IMR-90 (cell line): ENCODE measurements at regions not wholly inside any gene's neighbourhood (a gene's known extent, or its start where the extent isn't known, plus 50 kb on each side); places are given as distances from the start of the nearest gene placed in this dataset.

Experiments used
- ATAC-seq: fragments of 200-7000 bp; cut with Tn5 transposase; 2 replicates; pipeline ENCODE4 v1.9.1; 2020; ENCODE audit warnings: low read depth, mild to moderate bottlenecking, moderate library complexity
- BruUV-seq: library from RNA; stranded (reverse); fragments of 400-500 nt; replicated peaks from 2 replicates; lab custom pipeline; 2021; lab: Mats Ljungman, UMichigan
- CTCF ChIA-PET: fragments of 300-600 bp; formaldehyde crosslinking; extraction: SDS; loops from one replicate; lab custom pipeline; 2021; ENCODE audit warnings: antibody characterized with exemption; lab: Yijun Ruan, JAX
- POLR2A ChIA-PET: fragments of 300-600 bp; sonication (Branson Sonifier 250); formaldehyde crosslinking; loops from one replicate; lab custom pipeline; 2022; ENCODE audit warnings: antibody characterized with exemption; ENCODE audit not compliant: unreplicated experiment; lab: Charles Lee
- DNase-seq: peaks from one replicate; pipeline ENCODE4 v3.0.0; 2013
- H2AFZ ChIP-seq: replicated peaks from 2 replicates; pipeline ENCODE3; 2013; ENCODE audit warnings: low read length, mild to moderate bottlenecking; ENCODE audit not compliant: poor library complexity
- H2AK5ac ChIP-seq: 2 replicates; pipeline ENCODE4 v1.6.1; 2013; ENCODE audit warnings: low read depth, low read length, inconsistent platforms
- H2AK9ac ChIP-seq: replicated peaks from 2 replicates; pipeline ENCODE3; 2013; ENCODE audit warnings: mild to moderate bottlenecking, low read depth, low read length, moderate library complexity; ENCODE audit not compliant: poor library complexity
- H2BK120ac ChIP-seq: 2 replicates; pipeline ENCODE4 v1.6.1; 2013; ENCODE audit warnings: low read depth, low read length, inconsistent platforms
- H2BK15ac ChIP-seq: 3 replicates; pipeline ENCODE4 v1.6.1; 2013; ENCODE audit warnings: low read depth, low read length, inconsistent platforms
- H2BK20ac ChIP-seq: 2 replicates; pipeline ENCODE4 v1.6.1; 2013; ENCODE audit warnings: low read depth, mild to moderate bottlenecking, inconsistent platforms, low read length, moderate library complexity
- H2BK5ac ChIP-seq: 2 replicates; pipeline ENCODE4 v1.6.1; 2013; ENCODE audit warnings: mild to moderate bottlenecking, low read depth, low read length, inconsistent platforms; ENCODE audit not compliant: poor library complexity, severe bottlenecking
- H3K14ac ChIP-seq: replicated peaks from 2 replicates; pipeline ENCODE4 v1.6.1; 2013; ENCODE audit warnings: low read depth, low read length, inconsistent platforms
- H3K18ac ChIP-seq: 2 replicates; pipeline ENCODE4 v1.6.1; 2013; ENCODE audit warnings: low read depth, low read length, control low read depth
- H3K23ac ChIP-seq: 2 replicates; pipeline ENCODE4 v1.6.1; 2013; ENCODE audit warnings: low read depth, low read length, inconsistent platforms
- H3K27ac ChIP-seq: 2 replicates; pipeline ENCODE4 v1.5.1; 2013; ENCODE audit warnings: mild to moderate bottlenecking, control low read depth, low read length; ENCODE audit not compliant: insufficient read depth
- H3K27me3 ChIP-seq: 2 replicates; pipeline ENCODE4 v1.6.1; 2013; ENCODE audit warnings: low read length; ENCODE audit not compliant: control insufficient read depth, insufficient read depth
- H3K36me3 ChIP-seq: 2 replicates; pipeline ENCODE4 v1.6.1; 2013; ENCODE audit warnings: low read length, mixed read lengths; ENCODE audit not compliant: control insufficient read depth, insufficient read depth
- H3K4ac ChIP-seq: 2 replicates; pipeline ENCODE4 v1.6.1; 2013; ENCODE audit warnings: low read depth, low read length, inconsistent platforms
- H3K4me1 ChIP-seq: 2 replicates; pipeline ENCODE4 v1.6.1; 2013; ENCODE audit warnings: low read length, mixed read lengths; ENCODE audit not compliant: control insufficient read depth, insufficient read depth
- H3K4me2 ChIP-seq: 2 replicates; pipeline ENCODE4 v1.6.1; 2013; ENCODE audit warnings: low read depth, mild to moderate bottlenecking, control low read depth, low read length, moderate library complexity
- H3K4me3 ChIP-seq: 2 replicates; pipeline ENCODE4 v1.5.1; 2013; ENCODE audit warnings: low read depth, mild to moderate bottlenecking, control low read depth, low read length, moderate library complexity; ENCODE audit not compliant: insufficient read depth
- H3K56ac ChIP-seq: 2 replicates; pipeline ENCODE4 v1.6.1; 2013; ENCODE audit warnings: low read length, inconsistent platforms; ENCODE audit not compliant: insufficient read depth; ENCODE audit errors: extremely low read depth
- H3K79me1 ChIP-seq, 2 experiments: 2 replicates each; pipeline ENCODE4 v1.6.1; 2013; ENCODE audit warnings: low read length in 2 of 2, inconsistent platforms in 1 of 2, low read depth in 1 of 2
- H3K9ac ChIP-seq: 2 replicates; pipeline ENCODE4 v1.6.1; 2013; ENCODE audit warnings: low read depth, low read length, control low read depth
- H3K9me1 ChIP-seq: 2 replicates; pipeline ENCODE4 v1.6.1; 2013; ENCODE audit warnings: low read length, inconsistent platforms; ENCODE audit not compliant: insufficient read depth
- H3K9me3 ChIP-seq: 2 replicates; pipeline ENCODE4 v1.6.1; 2013; ENCODE audit warnings: low read length; ENCODE audit not compliant: control insufficient read depth, insufficient read depth
- H4K20me1 ChIP-seq: 2 replicates; pipeline ENCODE4 v1.6.1; 2013; ENCODE audit warnings: low read length, inconsistent platforms; ENCODE audit not compliant: insufficient read depth
- H4K5ac ChIP-seq: 2 replicates; pipeline ENCODE4 v1.6.1; 2013; ENCODE audit warnings: mild to moderate bottlenecking, low read depth, low read length, control low read depth
- H4K8ac ChIP-seq, 2 experiments: 2 replicates each; pipeline ENCODE4 v1.6.1; 2013; ENCODE audit warnings: low read depth in 2 of 2, low read length in 2 of 2, control low read depth in 1 of 2, inconsistent platforms in 1 of 2
- H4K91ac ChIP-seq: 2 replicates; pipeline ENCODE4 v1.6.1; 2013; ENCODE audit warnings: low read depth, low read length, inconsistent platforms; ENCODE audit not compliant: insufficient read depth
- BHLHE40 ChIP-seq: fragments of 150-350 bp; IDR thresholded peaks from 2 replicates; pipeline ENCODE4 v1.6.1; 2016; ENCODE audit warnings: mild to moderate bottlenecking, low read depth, low read length
- CEBPB ChIP-seq: IDR thresholded peaks from 2 replicates; pipeline ENCODE4 v1.6.1; 2012; ENCODE audit warnings: low read depth, low read length, improper control_type of control experiment
- CHD1 ChIP-seq: IDR thresholded peaks from 2 replicates; pipeline ENCODE4 v1.6.1; 2012; ENCODE audit warnings: low read depth, low read length, improper control_type of control experiment
- CTCF ChIP-seq: conservative IDR thresholded peaks from 2 replicates; pipeline ENCODE4 v1.5.1; 2012; ENCODE audit warnings: mild to moderate bottlenecking, low read depth, low read length, improper control_type of control experiment
- ELK1 ChIP-seq: fragments of 150-350 bp; IDR thresholded peaks from 2 replicates; pipeline ENCODE4 v1.6.1; 2016; ENCODE audit warnings: low read depth, mild to moderate bottlenecking, low read length, moderate library complexity, borderline replicate concordance
- FOS ChIP-seq: fragments of 150-350 bp; IDR thresholded peaks from 2 replicates; pipeline ENCODE4 v1.6.1; 2016; ENCODE audit warnings: low read depth, low read length
- MAFK ChIP-seq: IDR thresholded peaks from 2 replicates; pipeline ENCODE4 v1.6.1; 2012; ENCODE audit warnings: low read depth, low read length, improper control_type of control experiment
- MAZ ChIP-seq: IDR thresholded peaks from 2 replicates; pipeline ENCODE4 v1.6.1; 2012; ENCODE audit warnings: low read depth, mild to moderate bottlenecking, low read length, improper control_type of control experiment, moderate library complexity, borderline replicate concordance
- MXI1 ChIP-seq: IDR thresholded peaks from 2 replicates; pipeline ENCODE4 v1.6.1; 2012; ENCODE audit warnings: low read depth, mild to moderate bottlenecking, low read length, moderate library complexity, borderline replicate concordance
- POLR2A ChIP-seq: IDR thresholded peaks from 2 replicates; pipeline ENCODE4 v1.6.1; 2012; ENCODE audit warnings: mild to moderate bottlenecking, low read depth, low read length
- RAD21 ChIP-seq: IDR thresholded peaks from 2 replicates; pipeline ENCODE4 v1.6.1; 2012; ENCODE audit warnings: low read length, improper control_type of control experiment
- RFX5 ChIP-seq: IDR thresholded peaks from 2 replicates; pipeline ENCODE4 v1.8.0; 2012; ENCODE audit warnings: low read depth, mild to moderate bottlenecking, low read length, moderate library complexity
- SMC3 ChIP-seq: fragments of 150-350 bp; IDR thresholded peaks from 2 replicates; pipeline ENCODE4 v1.6.1; 2016; ENCODE audit warnings: low read depth, mild to moderate bottlenecking, antibody characterized with exemption, low read length, moderate library complexity
- USF2 ChIP-seq: fragments of 150-350 bp; IDR thresholded peaks from 2 replicates; pipeline ENCODE4 v1.6.1; 2017; ENCODE audit warnings: mild to moderate bottlenecking, antibody characterized with exemption, low read length, low read depth
- WGBS, 2 experiments: methylation state at CpG; one replicate each; pipeline versions ENCODE4 v1.1.5 to v1.1.7; 2013; ENCODE audit warnings: missing lambda C conversion rate in 2 of 2; ENCODE audit not compliant: insufficient read length in 1 of 2; ENCODE audit errors: extremely low coverage in 2 of 2; 5-methylcytosine and 5-hydroxymethylcytosine counted together
- dilution Hi-C: fragments of 300-500 bp; cut with HindIII; formaldehyde crosslinking; loops from one replicate; pipeline ENCODE4 v1.14.3; 2018; ENCODE audit warnings: low sequenced_read_pairs; ENCODE audit not compliant: unreplicated experiment
- in situ Hi-C: fragments of 300-500 bp; cut with MboI; formaldehyde crosslinking; loops from 3 replicates; pipeline ENCODE4 v1.14.3; 2019; ENCODE audit warnings: low sequenced_read_pairs, inconsistent platforms, mixed read lengths
- intact Hi-C: fragments of 100-400 bp; cut with micrococcal nuclease; formaldehyde crosslinking; loops from 2 replicates; pipeline ENCODE4 v1.10.0; 2022

- DNase-seq (no peak), ATAC-seq (no peak)
- no TSS peak for BruUV-seq
- H4K5ac ChIP-seq = no peak overlapping the region
- H2BK5ac ChIP-seq = no peak overlapping the region
- H3K4me2 ChIP-seq = no peak overlapping the region
- H3K4ac ChIP-seq = no peak overlapping the region
- H3K36me3 ChIP-seq = no peaks in the 10 kb centered on the region
- no peak overlapping the region for H2AK5ac ChIP-seq
- POLR2A ChIA-PET = no interaction called here
- H2BK120ac ChIP-seq = no peak overlapping the region
- H3K18ac ChIP-seq = no peak overlapping the region
- H3K79me1 ChIP-seq = no peaks in the 10 kb centered on the region
- intact Hi-C loops (no loop called here), in situ Hi-C loops (no loop called here), dilution Hi-C loops (no loop called here)
- no peak overlapping the region for H2BK20ac ChIP-seq
- no peak overlapping the region for H4K91ac ChIP-seq
- H2AK9ac ChIP-seq = no peak overlapping the region
- H3K27me3 ChIP-seq = no peaks in the 10 kb centered on the region
- H3K23ac ChIP-seq = no peak overlapping the region
- H4K20me1 ChIP-seq = no peaks in the 10 kb centered on the region
- 94% methylated on average over 24 of the region's 41 CpGs; no CpG with 5 or more reads in 1 of the 2 experiments for WGBS, 2 experiments
- peak overlapping the region; percentile 21 for H2AFZ ChIP-seq
- no peaks in the 10 kb centered on the region for H3K4me1 ChIP-seq
- H3K9ac ChIP-seq = no peak overlapping the region
- H3K9me1 ChIP-seq = no peaks in the 10 kb centered on the region
- no peak overlapping the region for H3K4me3 ChIP-seq
- H3K9me3 ChIP-seq = no peaks in the 10 kb centered on the region; the same call in 1 of the 2 replicates
- no peak overlapping the region for H3K27ac ChIP-seq
- H3K56ac ChIP-seq = no peak overlapping the region
- H3K14ac ChIP-seq = no peak overlapping the region
- no peak overlapping the region for H2BK15ac ChIP-seq
- no peak overlapping the region for H4K8ac ChIP-seq
- CTCF ChIA-PET = no interaction called here
- no peak for TF ChIP-seq MXI1
- TF ChIP-seq RAD21 = no peak
- no peak for TF ChIP-seq ELK1
- no peak for TF ChIP-seq POLR2A
- TF ChIP-seq RFX5 = no peak
- no peak for TF ChIP-seq MAZ
- TF ChIP-seq CTCF = no peak
- TF ChIP-seq CEBPB = no peak
- no peak for TF ChIP-seq USF2
- no peak for TF ChIP-seq SMC3
- TF ChIP-seq MAFK = no peak
- TF ChIP-seq FOS = no peak
- TF ChIP-seq CHD1 = no peak
- TF ChIP-seq BHLHE40 = no peak
Observed at GRCh38 chr11:23404225-23405160, 544.2 kb upstream of the CCDC179 start.
